ENCODE measurements at regions not wholly inside any gene's neighbourhood (a gene's known extent, or its start where the extent isn't known, plus 50 kb on each side); places are given as distances from the start of the nearest gene placed in this dataset.

GRCh38 chrX:112577146-112577545 lies 102.6 kb downstream of the LHFPL1 start:
- POLR2A ChIA-PET = interaction anchor here (0.6 kb wide), 1 partner anchor 53 kb away, joined by 4 read pairs; no protein-coding TSS in a partner anchor
- TF ChIP-seq, protein P1, sequence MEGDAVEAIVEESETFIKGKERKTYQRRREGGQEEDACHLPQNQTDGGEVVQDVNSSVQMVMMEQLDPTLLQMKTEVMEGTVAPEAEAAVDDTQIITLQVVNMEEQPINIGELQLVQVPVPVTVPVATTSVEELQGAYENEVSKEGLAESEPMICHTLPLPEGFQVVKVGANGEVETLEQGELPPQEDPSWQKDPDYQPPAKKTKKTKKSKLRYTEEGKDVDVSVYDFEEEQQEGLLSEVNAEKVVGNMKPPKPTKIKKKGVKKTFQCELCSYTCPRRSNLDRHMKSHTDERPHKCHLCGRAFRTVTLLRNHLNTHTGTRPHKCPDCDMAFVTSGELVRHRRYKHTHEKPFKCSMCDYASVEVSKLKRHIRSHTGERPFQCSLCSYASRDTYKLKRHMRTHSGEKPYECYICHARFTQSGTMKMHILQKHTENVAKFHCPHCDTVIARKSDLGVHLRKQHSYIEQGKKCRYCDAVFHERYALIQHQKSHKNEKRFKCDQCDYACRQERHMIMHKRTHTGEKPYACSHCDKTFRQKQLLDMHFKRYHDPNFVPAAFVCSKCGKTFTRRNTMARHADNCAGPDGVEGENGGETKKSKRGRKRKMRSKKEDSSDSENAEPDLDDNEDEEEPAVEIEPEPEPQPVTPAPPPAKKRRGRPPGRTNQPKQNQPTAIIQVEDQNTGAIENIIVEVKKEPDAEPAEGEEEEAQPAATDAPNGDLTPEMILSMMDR (IDR thresholded peaks at IDR 0.05; ENCODE audit: insufficient read depth, low read length, missing control alignments) = no peak
- CTCF ChIA-PET = no interaction called here

DNA sequence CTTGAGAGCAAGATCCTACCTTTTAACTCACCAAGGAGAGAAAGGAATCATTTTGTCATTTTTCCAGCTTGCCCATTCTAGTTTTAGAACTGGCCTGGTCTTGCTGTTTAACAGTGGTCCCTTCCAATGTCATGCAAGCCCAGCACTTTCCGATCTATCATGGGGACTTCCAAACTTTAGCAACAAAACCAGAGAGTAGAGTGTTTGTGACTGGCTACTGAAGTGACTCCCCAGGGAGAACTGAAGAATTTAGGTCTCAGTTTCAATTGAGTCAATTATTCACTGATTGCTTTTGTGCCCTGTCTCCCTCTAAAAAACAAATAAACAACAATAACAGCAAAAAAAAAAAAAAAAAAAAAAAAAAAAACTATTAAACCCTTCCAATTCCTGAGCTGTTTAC lies 108.3 kb downstream of the LHFPL1 start:
- ChIA-PET CTCF (no interaction called here), POLR2A (no interaction called here)
- H3K4me3 ChIP-seq (ENCODE audit: low read depth, low read length) = no peak overlapping the region
- TF ChIP-seq, protein P1 (IDR thresholded peaks at IDR 0.05; ENCODE audit: insufficient read depth, low read length, missing control alignments) = no peak
- DNase-seq (ENCODE audit: low read depth, low spot score) = no peak

More at GRCh38 chrX:112577146-112577545, 102.6 kb downstream of the LHFPL1 start:
- DNase-seq (ENCODE audit: low read depth, low spot score) = no peak
- no peak overlapping the region for H3K4me3 ChIP-seq (ENCODE audit: low read depth, low read length)

DNA sequence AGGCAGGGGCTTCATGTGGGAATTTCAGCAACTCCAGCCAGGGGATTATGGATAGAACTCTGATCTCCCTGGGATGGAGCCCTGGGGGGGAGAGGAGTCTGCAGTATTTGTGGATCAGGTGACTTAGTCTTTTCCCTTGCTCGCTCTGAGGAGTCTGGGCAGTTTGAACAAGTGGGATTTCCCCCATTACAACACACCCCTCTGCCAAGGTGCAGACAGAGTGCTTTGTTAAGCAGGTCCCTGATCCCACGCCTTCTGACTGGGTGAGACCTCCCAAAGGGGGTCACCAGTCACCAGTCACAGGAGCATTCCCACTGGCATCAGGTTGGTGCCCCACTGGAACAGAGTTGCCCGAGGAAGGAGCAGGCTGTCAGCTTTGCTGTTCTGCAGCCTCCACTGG lies 123.9 kb downstream of the LHFPL1 start:
- DNase-seq (ENCODE audit: low read depth, low spot score) = no peak
- CTCF ChIA-PET = no interaction called here
- TF ChIP-seq, protein P1 (IDR thresholded peaks at IDR 0.05; ENCODE audit: insufficient read depth, low read length, missing control alignments) = no peak
- no peak overlapping the region for H3K4me3 ChIP-seq (ENCODE audit: low read depth, low read length)
- POLR2A ChIA-PET = no interaction called here

DNA sequence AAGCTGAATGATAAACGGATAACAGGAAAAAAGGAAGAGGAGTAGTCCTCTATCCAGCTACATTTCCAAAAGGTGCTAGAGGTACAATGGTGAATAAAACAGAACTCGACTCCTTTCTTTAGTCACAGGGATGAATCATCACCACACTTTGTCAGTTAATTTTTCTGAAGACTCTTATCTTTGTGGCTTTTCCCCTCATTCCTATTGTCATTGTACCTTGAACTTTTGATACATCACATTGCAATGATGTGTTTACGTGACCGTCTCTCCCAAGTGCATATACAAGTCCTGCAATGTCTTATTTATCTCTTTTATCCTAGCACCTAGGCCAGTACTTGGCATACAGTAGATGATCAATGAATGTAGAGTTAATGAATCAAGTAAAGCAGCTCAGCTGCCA lies 134.7 kb downstream of the LHFPL1 start:
- TF ChIP-seq, protein P1 (IDR thresholded peaks at IDR 0.05; ENCODE audit: insufficient read depth, low read length, missing control alignments) = no peak
- H3K4me3 ChIP-seq (ENCODE audit: low read depth, low read length) = no peak overlapping the region
- DNase-seq (ENCODE audit: low read depth, low spot score) = no peak
- CTCF ChIA-PET = no interaction called here
- POLR2A ChIA-PET = no interaction called here

DNA sequence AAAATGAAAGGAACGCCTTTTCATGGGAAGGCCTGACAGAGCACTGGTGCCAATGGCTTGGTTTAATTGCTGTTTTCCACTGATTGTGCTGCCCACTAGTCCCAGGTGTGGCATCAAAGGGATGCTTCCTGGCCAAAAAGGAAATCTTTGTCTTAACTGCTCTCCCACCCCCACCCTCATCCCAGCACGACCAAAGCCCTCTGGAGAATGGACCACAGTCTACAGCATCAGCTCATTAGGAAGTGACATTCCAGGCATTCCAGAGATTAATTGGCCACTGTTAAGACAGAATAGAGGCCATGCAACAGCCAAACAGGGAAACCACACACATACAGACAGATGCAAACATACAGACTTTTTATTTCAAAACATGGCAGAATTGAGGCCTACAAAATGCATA lies 143.2 kb downstream of the LHFPL1 start:
- POLR2A ChIA-PET = no interaction called here
- H3K4me3 ChIP-seq (ENCODE audit: low read depth, low read length) = no peak overlapping the region
- CTCF ChIA-PET = no interaction called here
- DNase-seq (ENCODE audit: low read depth, low spot score) = no peak
- TF ChIP-seq, protein P1 (IDR thresholded peaks at IDR 0.05; ENCODE audit: insufficient read depth, low read length, missing control alignments) = no peak

- ChIA-PET CTCF (no interaction called here), POLR2A (no interaction called here)
- no peak for DNase-seq (ENCODE audit: low read depth, low spot score)
- TF ChIP-seq, protein P1 (IDR thresholded peaks at IDR 0.05; ENCODE audit: insufficient read depth, low read length, missing control alignments) = no peak
- no peak overlapping the region for H3K4me3 ChIP-seq (ENCODE audit: low read depth, low read length)
Measured at GRCh38 chrX:112527903-112528302, 151.8 kb downstream of the LHFPL1 start.
